GM10248 (cell line): ENCODE measurements at regions not wholly inside any gene's neighbourhood (a gene's known extent, or its start where the extent isn't known, plus 50 kb on each side); places are given as distances from the start of the nearest gene placed in this dataset.
"Not testable (repeated sequence)": the region's sequence is repeated elsewhere in the genome, so short reads cannot be mapped to it uniquely, and the experiment has no call there.

Experiments used
- CTCF ChIA-PET: fragments of 300-600 bp; sonication (Branson Sonifier 250); formaldehyde crosslinking; extraction: SDS; loops from one replicate; lab custom pipeline; 2021; ENCODE audit warnings: antibody characterized with exemption; lab: Yijun Ruan, JAX
- POLR2A ChIA-PET: fragments of 350-650 bp; sonication (Branson Sonifier 250); formaldehyde crosslinking; extraction: SDS; loops from one replicate; lab custom pipeline; 2020; ENCODE audit warnings: antibody characterized with exemption; lab: Yijun Ruan, JAX
- DNase-seq: peaks from one replicate; pipeline ENCODE4 v3.0.0; 2012; ENCODE audit errors: extremely low spot score
- CTCF ChIP-seq: IDR thresholded peaks from 2 replicates; pipeline ENCODE4 v1.5.1; 2012; ENCODE audit warnings: mild to moderate bottlenecking, low read depth; ENCODE audit errors: extremely low read depth, missing control alignments, control extremely low read depth

DNA sequence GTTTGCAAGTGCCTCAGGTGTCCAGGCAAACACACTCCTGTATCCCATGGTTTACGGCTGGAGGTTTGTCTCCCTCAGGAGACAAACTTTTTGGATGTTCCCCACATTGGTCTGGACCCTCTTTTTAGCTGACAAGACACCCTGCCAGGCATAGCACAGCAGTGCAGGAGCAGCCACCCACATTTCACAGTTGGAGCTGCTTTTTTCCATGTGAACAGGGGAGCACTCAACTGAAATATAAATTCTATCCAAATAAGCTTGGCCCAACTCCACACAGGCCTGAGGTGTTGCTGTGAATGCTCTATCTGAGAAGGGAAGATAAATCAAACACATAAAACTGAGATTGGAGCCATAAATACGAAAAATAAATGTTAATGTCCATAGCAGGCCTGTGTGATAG is 501.3 kb upstream of the IL12A start:
- POLR2A ChIA-PET = no interaction called here
- TF ChIP-seq CTCF = no peak
- no peak for DNase-seq
- CTCF ChIA-PET = interaction anchor here (1.1 to 4.5 kb wide), 4 partner anchors 12 to 33 kb away, joined by 3 to 19 read pairs (median 4); no protein-coding TSS in a partner anchor

GRCh38 chr3:159488602-159489001 is 500.0 kb upstream of the IL12A start:
- no peak for DNase-seq
- TF ChIP-seq CTCF = no peak
- ChIA-PET POLR2A (no interaction called here), CTCF (interaction anchor here (4.5 kb wide), 1 partner anchor 14 kb away, joined by 19 read pairs; no protein-coding TSS in a partner anchor)

- no peak for DNase-seq
- CTCF ChIA-PET = no interaction called here
- no peak for TF ChIP-seq CTCF
- POLR2A ChIA-PET = no interaction called here
Measured at GRCh38 chr3:159497361-159497760, 491.3 kb upstream of the IL12A start.

DNA sequence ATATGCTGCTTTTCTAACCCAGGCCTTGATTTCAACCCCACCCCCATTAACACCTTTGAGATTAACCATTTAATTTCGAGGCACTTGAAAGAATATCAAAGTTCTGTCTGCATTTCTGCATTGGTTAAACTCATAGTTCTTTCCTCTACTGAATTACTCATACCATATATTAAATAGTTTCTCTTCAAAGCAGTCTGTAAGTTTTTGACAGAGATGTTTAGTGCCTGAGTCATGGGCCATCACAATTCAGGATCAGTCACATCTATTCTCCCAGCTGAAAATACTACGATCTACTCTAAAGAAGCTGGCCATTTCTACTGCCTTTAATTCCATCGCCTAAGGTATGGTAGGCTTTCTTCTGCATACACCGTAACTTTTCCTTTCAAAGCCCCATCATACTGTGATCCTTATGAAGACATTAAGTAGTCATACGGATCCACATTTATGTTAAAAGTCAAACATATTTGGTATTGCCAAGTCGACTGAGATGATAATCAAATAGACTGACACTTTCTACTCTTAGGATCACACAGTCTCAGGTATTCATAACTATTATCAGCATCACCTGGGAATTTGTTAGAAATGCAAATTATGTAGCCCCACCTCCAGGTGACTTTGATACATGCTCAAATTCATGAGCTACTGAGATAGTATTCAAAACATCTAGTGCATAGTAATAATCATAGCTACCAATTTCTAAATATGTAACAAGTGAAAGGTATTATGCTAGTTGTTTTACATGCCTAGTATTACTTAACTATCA is 489.4 kb upstream of the IL12A start:
- CTCF ChIA-PET = interaction anchor here (1.2 to 1.7 kb wide), 4 partner anchors 13 to 29 kb away, joined by 3 to 4 read pairs (median 4); no protein-coding TSS in a partner anchor
- TF ChIP-seq CTCF = no peak
- DNase-seq = no peak
- POLR2A ChIA-PET = no interaction called here

GRCh38 chr3:159501029-159501428 is 487.6 kb upstream of the IL12A start:
- TF ChIP-seq CTCF = no peak
- POLR2A ChIA-PET = no interaction called here
- DNase-seq = no peak
- CTCF ChIA-PET = interaction anchor here (1.1 kb wide), 1 partner anchor 36 kb away, joined by 3 read pairs; no protein-coding TSS in a partner anchor

DNA sequence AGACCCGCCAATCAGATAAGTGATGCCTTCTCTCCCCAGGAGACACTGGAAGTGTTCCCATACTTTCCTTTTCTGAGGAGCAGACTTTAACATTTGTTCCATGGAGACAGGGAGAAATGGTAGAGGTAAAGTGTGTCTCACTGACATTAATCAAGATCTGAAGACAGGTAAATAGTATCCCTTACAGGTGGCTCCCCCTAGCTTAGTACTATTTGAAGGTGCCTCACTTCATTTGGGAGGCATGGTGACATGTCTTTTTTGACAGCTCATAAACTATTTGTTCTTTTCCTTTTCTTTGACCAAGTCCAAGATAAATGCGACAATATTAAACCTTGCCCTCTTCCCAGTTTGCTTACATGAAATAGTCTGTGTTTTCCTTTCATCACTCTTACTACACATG is 485.6 kb upstream of the IL12A start:
- no peak for TF ChIP-seq CTCF
- ChIA-PET POLR2A (no interaction called here), CTCF (no interaction called here)
- DNase-seq = no peak

- POLR2A ChIA-PET, DNase-seq, CTCF ChIA-PET: not testable (repeated sequence)
Measured at GRCh38 chr3:159510988-159511387, 477.6 kb upstream of the IL12A start.
